ENCODE measurements at regions not wholly inside any gene's neighbourhood (a gene's known extent, or its start where the extent isn't known, plus 50 kb on each side); places are given as distances from the start of the nearest gene placed in this dataset.

GRCh38 chr9:118170032-118170955 is 466.1 kb downstream of the TLR4 start:
- WGBS, 2 donors = 31 to 37% methylated on average over 6 of the region's 6 CpGs
- Histone ChIP-seq H3K9me3 (ENCODE audit: control insufficient read depth in 2 of 2, insufficient read depth in 1 of 2, low read depth in 1 of 2, low read length in 1 of 2) (no peaks in the 10 kb centered on the region), H3K36me3 (ENCODE audit: control insufficient read depth in 2 of 2, insufficient read depth in 2 of 2, low read length in 1 of 2) (no peaks in the 10 kb centered on the region), H3K27ac (ENCODE audit: low read depth in 2 of 2, low read length in 1 of 2) (no peak overlapping the region), H3K4me3 (ENCODE audit: low read depth in 1 of 2, low read length in 2 of 2) (no peak overlapping the region), H3K27me3 (ENCODE audit: control insufficient read depth in 1 of 2, insufficient read depth in 2 of 2, low read length in 2 of 2) (no peaks in the 10 kb centered on the region), H3K4me1 (ENCODE audit: control insufficient read depth in 2 of 2, insufficient read depth in 2 of 2, low read length in 1 of 2) (no peaks in the 10 kb centered on the region)

DNA sequence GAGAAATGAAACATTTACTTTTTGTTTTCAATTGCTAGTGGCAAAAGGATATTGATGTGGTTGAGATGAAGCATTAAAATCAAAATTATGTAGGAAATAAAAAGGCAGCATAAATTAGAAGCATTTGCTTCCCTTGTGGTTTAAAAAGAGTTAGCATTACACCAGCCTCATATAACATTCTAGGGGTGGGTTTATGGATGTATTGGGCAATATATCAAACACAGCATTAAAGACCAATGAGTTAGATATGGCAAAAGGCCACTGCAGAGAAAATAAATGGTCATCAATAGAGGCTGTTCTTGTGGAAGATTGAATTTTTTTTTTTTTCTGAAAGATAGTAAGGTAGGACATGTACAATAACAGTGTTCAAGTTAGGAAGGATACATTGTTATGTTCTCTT is 473.0 kb downstream of the TLR4 start:
- H3K4me1 ChIP-seq (ENCODE audit: control insufficient read depth in 2 of 2, insufficient read depth in 2 of 2, low read length in 1 of 2) = no peaks in the 10 kb centered on the region
- H3K4me3 ChIP-seq (ENCODE audit: low read depth in 1 of 2, low read length in 2 of 2) = no peak overlapping the region
- no peaks in the 10 kb centered on the region for H3K36me3 ChIP-seq (ENCODE audit: control insufficient read depth in 2 of 2, insufficient read depth in 2 of 2, low read length in 1 of 2)
- no peak overlapping the region for H3K27ac ChIP-seq (ENCODE audit: low read depth in 2 of 2, low read length in 1 of 2)
- H3K9me3 ChIP-seq (ENCODE audit: control insufficient read depth in 2 of 2, insufficient read depth in 1 of 2, low read depth in 1 of 2, low read length in 1 of 2) = no peaks in the 10 kb centered on the region
- H3K27me3 ChIP-seq (ENCODE audit: control insufficient read depth in 1 of 2, insufficient read depth in 2 of 2, low read length in 2 of 2) = no peaks in the 10 kb centered on the region

DNA sequence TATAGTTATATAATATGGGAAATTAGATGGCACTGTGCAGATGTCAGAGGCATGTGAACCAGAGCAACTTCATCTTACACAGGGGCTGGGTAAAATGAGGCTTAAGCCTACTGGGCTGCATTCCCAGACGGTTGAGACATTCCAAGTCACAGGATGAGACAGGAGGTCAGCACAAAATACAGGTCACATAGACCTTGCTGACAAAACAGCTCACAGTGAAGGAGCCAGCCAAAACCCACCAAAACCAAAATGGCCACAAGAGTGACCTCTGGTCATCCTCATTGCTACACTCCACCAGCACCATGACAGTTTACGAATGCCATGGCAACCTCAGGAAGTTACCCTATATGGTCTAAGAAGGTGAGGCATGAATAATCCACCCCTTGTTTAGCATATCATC is 479.4 kb downstream of the TLR4 start:
- Histone ChIP-seq H3K27ac (ENCODE audit: low read depth in 2 of 2, low read length in 1 of 2) (no peak overlapping the region), H3K36me3 (ENCODE audit: control insufficient read depth in 2 of 2, insufficient read depth in 2 of 2, low read length in 1 of 2) (no peaks in the 10 kb centered on the region), H3K9me3 (ENCODE audit: control insufficient read depth in 2 of 2, insufficient read depth in 1 of 2, low read depth in 1 of 2, low read length in 1 of 2) (no peaks in the 10 kb centered on the region), H3K4me3 (ENCODE audit: low read depth in 1 of 2, low read length in 2 of 2) (no peak overlapping the region), H3K27me3 (ENCODE audit: control insufficient read depth in 1 of 2, insufficient read depth in 2 of 2, low read length in 2 of 2) (no peaks in the 10 kb centered on the region), H3K4me1 (ENCODE audit: control insufficient read depth in 2 of 2, insufficient read depth in 2 of 2, low read length in 1 of 2) (no peaks in the 10 kb centered on the region)
- WGBS, 2 donors = 84 to 89% methylated on average over 2 of the region's 2 CpGs

DNA sequence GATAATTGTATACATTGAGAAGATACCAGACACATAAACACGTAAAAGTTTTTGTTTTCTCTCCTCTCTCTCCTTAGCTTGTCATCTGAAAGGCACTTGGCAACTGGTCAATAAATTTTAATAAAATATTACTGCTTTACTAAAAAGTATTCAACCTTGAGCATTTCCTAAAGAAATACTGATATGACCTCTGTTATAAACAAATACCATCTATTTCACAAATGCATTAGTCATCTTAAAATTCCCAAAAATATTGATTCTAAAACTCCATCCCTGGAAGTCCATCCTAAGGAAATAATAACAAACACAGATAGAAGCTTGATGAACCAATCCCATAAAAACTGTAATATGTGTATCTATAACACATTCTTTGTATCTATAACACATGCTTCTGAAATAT is 483.2 kb downstream of the TLR4 start:
- Histone ChIP-seq H3K9me3 (ENCODE audit: control insufficient read depth in 2 of 2, insufficient read depth in 1 of 2, low read depth in 1 of 2, low read length in 1 of 2) (peaks cover 0 to 2% of the 10 kb centered on the region in 2 donors), H3K27me3 (ENCODE audit: control insufficient read depth in 1 of 2, insufficient read depth in 2 of 2, low read length in 2 of 2) (no peaks in the 10 kb centered on the region), H3K27ac (ENCODE audit: low read depth in 2 of 2, low read length in 1 of 2) (no peak overlapping the region), H3K4me1 (ENCODE audit: control insufficient read depth in 2 of 2, insufficient read depth in 2 of 2, low read length in 1 of 2) (no peaks in the 10 kb centered on the region), H3K4me3 (ENCODE audit: low read depth in 1 of 2, low read length in 2 of 2) (no peak overlapping the region), H3K36me3 (ENCODE audit: control insufficient read depth in 2 of 2, insufficient read depth in 2 of 2, low read length in 1 of 2) (no peaks in the 10 kb centered on the region)
- WGBS, 2 donors = 65 to 71% methylated on average over 1 of the region's 1 CpG

GRCh38 chr9:118189615-118190014 is 485.4 kb downstream of the TLR4 start:
- H3K4me3 ChIP-seq (ENCODE audit: low read depth in 1 of 2, low read length in 2 of 2) = no peak overlapping the region
- H3K27ac ChIP-seq (ENCODE audit: low read depth in 2 of 2, low read length in 1 of 2) = no peak overlapping the region
- 80 to 82% methylated on average over 3 of the region's 3 CpGs for WGBS, 2 donors
- H3K9me3 ChIP-seq (ENCODE audit: control insufficient read depth in 2 of 2, insufficient read depth in 1 of 2, low read depth in 1 of 2, low read length in 1 of 2) = peaks cover 0 to 4% of the 10 kb centered on the region in 2 donors
- no peaks in the 10 kb centered on the region for H3K27me3 ChIP-seq (ENCODE audit: control insufficient read depth in 1 of 2, insufficient read depth in 2 of 2, low read length in 2 of 2)
- H3K36me3 ChIP-seq (ENCODE audit: control insufficient read depth in 2 of 2, insufficient read depth in 2 of 2, low read length in 1 of 2) = no peaks in the 10 kb centered on the region
- H3K4me1 ChIP-seq (ENCODE audit: control insufficient read depth in 2 of 2, insufficient read depth in 2 of 2, low read length in 1 of 2) = no peaks in the 10 kb centered on the region

DNA sequence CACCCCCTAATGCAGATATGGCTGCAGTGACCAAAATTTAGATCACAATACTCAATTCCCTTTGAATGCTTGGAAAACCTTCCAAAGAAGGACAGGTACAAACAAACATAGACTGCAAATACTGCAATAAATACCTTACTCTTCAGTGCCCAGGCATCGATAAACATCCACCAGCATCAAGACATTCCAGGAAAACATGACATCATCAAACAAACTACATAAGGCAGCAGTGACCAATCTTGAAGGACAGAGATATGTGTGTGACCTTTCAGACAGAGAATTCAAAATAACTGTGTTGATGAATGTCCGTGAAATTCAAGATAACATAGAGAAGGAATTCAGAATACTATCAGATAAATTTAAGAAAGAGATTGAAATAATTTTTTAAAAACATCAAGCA is 488.6 kb downstream of the TLR4 start:
- Histone ChIP-seq H3K27me3 (ENCODE audit: control insufficient read depth in 1 of 2, insufficient read depth in 2 of 2, low read length in 2 of 2) (no peaks in the 10 kb centered on the region), H3K9me3 (ENCODE audit: control insufficient read depth in 2 of 2, insufficient read depth in 1 of 2, low read depth in 1 of 2, low read length in 1 of 2) (peaks cover 0 to 4% of the 10 kb centered on the region in 2 donors), H3K4me1 (ENCODE audit: control insufficient read depth in 2 of 2, insufficient read depth in 2 of 2, low read length in 1 of 2) (no peaks in the 10 kb centered on the region), H3K4me3 (ENCODE audit: low read depth in 1 of 2, low read length in 2 of 2) (no peak overlapping the region), H3K36me3 (ENCODE audit: control insufficient read depth in 2 of 2, insufficient read depth in 2 of 2, low read length in 1 of 2) (no peaks in the 10 kb centered on the region), H3K27ac (ENCODE audit: low read depth in 2 of 2, low read length in 1 of 2) (no peak overlapping the region)
- WGBS, 2 donors = 75 to 82% methylated on average over 2 of the region's 2 CpGs

- no peaks in the 10 kb centered on the region for H3K36me3 ChIP-seq (ENCODE audit: control insufficient read depth in 2 of 2, insufficient read depth in 2 of 2, low read length in 1 of 2)
- H3K9me3 ChIP-seq (ENCODE audit: control insufficient read depth in 2 of 2, insufficient read depth in 1 of 2, low read depth in 1 of 2, low read length in 1 of 2) = peaks cover 0 to 3% of the 10 kb centered on the region in 2 donors
- H3K4me1 ChIP-seq (ENCODE audit: control insufficient read depth in 2 of 2, insufficient read depth in 2 of 2, low read length in 1 of 2) = no peaks in the 10 kb centered on the region
- H3K4me3 ChIP-seq (ENCODE audit: low read depth in 1 of 2, low read length in 2 of 2) = no peak overlapping the region
- H3K27ac ChIP-seq (ENCODE audit: low read depth in 2 of 2, low read length in 1 of 2) = no peak overlapping the region
- H3K27me3 ChIP-seq (ENCODE audit: control insufficient read depth in 1 of 2, insufficient read depth in 2 of 2, low read length in 2 of 2) = no peaks in the 10 kb centered on the region
Observed at GRCh38 chr9:118209343-118209742, 505.1 kb downstream of the TLR4 start.

- Histone ChIP-seq H3K4me3 (ENCODE audit: low read depth in 1 of 2, low read length in 2 of 2) (no peak overlapping the region), H3K36me3 (ENCODE audit: control insufficient read depth in 2 of 2, insufficient read depth in 2 of 2, low read length in 1 of 2) (no peaks in the 10 kb centered on the region), H3K27ac (ENCODE audit: low read depth in 2 of 2, low read length in 1 of 2) (no peak overlapping the region), H3K4me1 (ENCODE audit: control insufficient read depth in 2 of 2, insufficient read depth in 2 of 2, low read length in 1 of 2) (no peaks in the 10 kb centered on the region), H3K27me3 (ENCODE audit: control insufficient read depth in 1 of 2, insufficient read depth in 2 of 2, low read length in 2 of 2) (no peaks in the 10 kb centered on the region), H3K9me3 (ENCODE audit: control insufficient read depth in 2 of 2, insufficient read depth in 1 of 2, low read depth in 1 of 2, low read length in 1 of 2) (no peaks in the 10 kb centered on the region)
- WGBS, 2 donors = 54 to 59% methylated on average over 1 of the region's 1 CpG
Observed at GRCh38 chr9:118215549-118215948, 511.3 kb downstream of the TLR4 start.

DNA sequence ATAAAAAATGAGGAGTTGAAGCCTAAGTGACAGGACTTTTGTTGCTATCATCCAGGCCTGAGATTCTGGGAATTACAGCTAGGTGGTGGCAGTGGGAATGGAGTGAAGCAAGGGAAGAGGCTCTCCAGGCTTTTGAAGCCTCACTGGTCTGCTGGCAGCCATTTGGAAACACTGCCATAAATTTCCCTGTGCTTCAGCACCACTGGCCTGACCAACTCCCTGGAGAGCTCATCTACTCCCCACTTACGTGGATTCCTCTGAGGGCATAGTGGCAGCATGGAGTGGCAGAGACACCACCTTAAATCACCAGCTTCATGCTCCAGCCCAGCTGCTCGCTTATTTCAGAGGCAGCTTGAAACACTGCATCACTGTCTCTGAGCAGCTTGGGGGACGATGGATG is 518.2 kb downstream of the TLR4 start:
- H3K27me3 ChIP-seq (ENCODE audit: control insufficient read depth in 1 of 2, insufficient read depth in 2 of 2, low read length in 2 of 2) = no peaks in the 10 kb centered on the region
- no peaks in the 10 kb centered on the region for H3K36me3 ChIP-seq (ENCODE audit: control insufficient read depth in 2 of 2, insufficient read depth in 2 of 2, low read length in 1 of 2)
- 49 to 51% methylated on average over 3 of the region's 3 CpGs for WGBS, 2 donors
- H3K4me3 ChIP-seq (ENCODE audit: low read depth in 1 of 2, low read length in 2 of 2) = no peak overlapping the region
- no peaks in the 10 kb centered on the region for H3K4me1 ChIP-seq (ENCODE audit: control insufficient read depth in 2 of 2, insufficient read depth in 2 of 2, low read length in 1 of 2)
- peaks cover 0 to 1% of the 10 kb centered on the region in 2 donors for H3K9me3 ChIP-seq (ENCODE audit: control insufficient read depth in 2 of 2, insufficient read depth in 1 of 2, low read depth in 1 of 2, low read length in 1 of 2)
- H3K27ac ChIP-seq (ENCODE audit: low read depth in 2 of 2, low read length in 1 of 2) = no peak overlapping the region

GRCh38 chr9:118223111-118223510 is 518.9 kb downstream of the TLR4 start:
- Histone ChIP-seq H3K9me3 (ENCODE audit: control insufficient read depth in 2 of 2, insufficient read depth in 1 of 2, low read depth in 1 of 2, low read length in 1 of 2) (peaks cover 0 to 3% of the 10 kb centered on the region in 2 donors), H3K36me3 (ENCODE audit: control insufficient read depth in 2 of 2, insufficient read depth in 2 of 2, low read length in 1 of 2) (no peaks in the 10 kb centered on the region), H3K27ac (ENCODE audit: low read depth in 2 of 2, low read length in 1 of 2) (no peak overlapping the region), H3K27me3 (ENCODE audit: control insufficient read depth in 1 of 2, insufficient read depth in 2 of 2, low read length in 2 of 2) (no peaks in the 10 kb centered on the region), H3K4me1 (ENCODE audit: control insufficient read depth in 2 of 2, insufficient read depth in 2 of 2, low read length in 1 of 2) (no peaks in the 10 kb centered on the region), H3K4me3 (ENCODE audit: low read depth in 1 of 2, low read length in 2 of 2) (no peak overlapping the region)
